GM12873 (cell line): ENCODE measurements at regions not wholly inside any gene's neighbourhood (a gene's known extent, or its start where the extent isn't known, plus 50 kb on each side); places are given as distances from the start of the nearest gene placed in this dataset.

Experiments used
- TF ChIP-seq, protein P1 (sequence below): IDR thresholded peaks from 2 replicates; pipeline ENCODE4 v1.5.1; 2012; ENCODE audit warnings: low read depth, mild to moderate bottlenecking, moderate library complexity, low read length, control low read depth; ENCODE audit not compliant: insufficient read depth; ENCODE audit errors: missing control alignments

DNA sequence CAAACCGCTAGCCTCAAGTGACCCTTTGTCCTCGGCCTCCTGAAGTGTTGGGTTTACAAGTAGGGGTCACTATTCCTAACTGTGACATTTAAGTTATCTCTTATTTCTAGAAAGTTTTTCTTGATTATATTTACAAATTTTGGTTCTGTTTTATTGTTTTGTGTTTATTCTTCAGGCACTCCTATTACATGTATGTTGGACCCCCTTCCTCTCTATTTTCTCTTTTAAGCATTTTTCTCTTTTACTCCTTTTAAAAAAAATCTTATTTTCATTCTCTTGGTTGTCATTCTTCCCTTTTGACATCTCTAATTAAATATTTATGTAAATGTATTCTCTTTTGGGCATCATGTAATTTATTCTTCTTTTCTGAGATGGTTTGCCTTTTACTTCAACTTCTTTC lies 50.4 kb upstream of the MAP3K7 start:
- TF ChIP-seq, protein P1, sequence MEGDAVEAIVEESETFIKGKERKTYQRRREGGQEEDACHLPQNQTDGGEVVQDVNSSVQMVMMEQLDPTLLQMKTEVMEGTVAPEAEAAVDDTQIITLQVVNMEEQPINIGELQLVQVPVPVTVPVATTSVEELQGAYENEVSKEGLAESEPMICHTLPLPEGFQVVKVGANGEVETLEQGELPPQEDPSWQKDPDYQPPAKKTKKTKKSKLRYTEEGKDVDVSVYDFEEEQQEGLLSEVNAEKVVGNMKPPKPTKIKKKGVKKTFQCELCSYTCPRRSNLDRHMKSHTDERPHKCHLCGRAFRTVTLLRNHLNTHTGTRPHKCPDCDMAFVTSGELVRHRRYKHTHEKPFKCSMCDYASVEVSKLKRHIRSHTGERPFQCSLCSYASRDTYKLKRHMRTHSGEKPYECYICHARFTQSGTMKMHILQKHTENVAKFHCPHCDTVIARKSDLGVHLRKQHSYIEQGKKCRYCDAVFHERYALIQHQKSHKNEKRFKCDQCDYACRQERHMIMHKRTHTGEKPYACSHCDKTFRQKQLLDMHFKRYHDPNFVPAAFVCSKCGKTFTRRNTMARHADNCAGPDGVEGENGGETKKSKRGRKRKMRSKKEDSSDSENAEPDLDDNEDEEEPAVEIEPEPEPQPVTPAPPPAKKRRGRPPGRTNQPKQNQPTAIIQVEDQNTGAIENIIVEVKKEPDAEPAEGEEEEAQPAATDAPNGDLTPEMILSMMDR = no peak
